Ovary (tissue), 3 donors: ENCODE measurements at regions not wholly inside any gene's neighbourhood (a gene's known extent, or its start where the extent isn't known, plus 50 kb on each side); places are given as distances from the start of the nearest gene placed in this dataset.

Experiments used
- CTCF ChIP-seq, 3 donors: fragments of 450-650 bp in 2 of 3; fragments of 200-600 bp in 1 of 3; IDR thresholded peaks; one replicate each; pipeline versions ENCODE4 v1.5.1 to v1.8.0; 2016 to 2022; ENCODE audit warnings: antibody characterized with exemption in 3 of 3, mild to moderate bottlenecking in 1 of 3
- POLR2A ChIP-seq: fragments of 450-650 bp; IDR thresholded peaks from one replicate; pipeline ENCODE4 v1.6.1; 2017; ENCODE audit warnings: antibody characterized with exemption, mild to moderate bottlenecking, moderate library complexity
- donor health status: DM: no; HTN: no; CAD: no.

- no peak for TF ChIP-seq CTCF (IDR thresholded peaks at IDR 0.05)
- no peak for TF ChIP-seq POLR2A
These were observed 365.6 kb upstream of the TMPO start for GRCh38 chr12:98149691-98150210.
